ENCODE measurements at regions not wholly inside any gene's neighbourhood (a gene's known extent, or its start where the extent isn't known, plus 50 kb on each side); places are given as distances from the start of the nearest gene placed in this dataset.

DNA sequence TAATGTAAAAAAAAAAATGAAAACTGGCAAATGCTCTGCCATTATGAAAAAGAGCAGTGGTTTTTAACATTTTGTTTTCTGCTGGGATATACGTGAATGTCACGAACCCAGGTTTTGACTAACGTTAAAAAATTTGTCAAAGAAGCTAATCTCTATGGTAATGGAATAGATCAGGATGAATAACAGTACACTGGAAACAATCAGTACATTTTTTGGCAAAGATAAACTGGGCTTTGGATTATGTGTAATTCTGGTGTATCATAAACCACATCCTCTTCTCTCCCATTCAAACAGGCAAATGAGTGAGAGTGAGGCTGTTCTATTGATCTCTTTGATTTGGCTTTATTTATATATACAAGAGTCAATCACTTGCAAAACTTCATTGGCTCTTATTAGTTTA is 207.0 kb upstream of the IRX3 start:
- no peak for TF ChIP-seq TAF1 (IDR thresholded peaks at IDR 0.05; ENCODE audit: low read depth)
- TF ChIP-seq RAD21 (IDR thresholded peaks at IDR 0.05; ENCODE audit: low read depth): no peak
- TF ChIP-seq FOXM1 (IDR thresholded peaks at IDR 0.05; ENCODE audit: borderline replicate concordance, low read depth): no peak
- no peak for TF ChIP-seq EP300 (IDR thresholded peaks at IDR 0.05; ENCODE audit: borderline replicate concordance)
- TF ChIP-seq TCF12 (IDR thresholded peaks at IDR 0.05; ENCODE audit: low read depth): no peak
